Right cardiac atrium (tissue), 5 donors: ENCODE measurements at regions not wholly inside any gene's neighbourhood (a gene's known extent, or its start where the extent isn't known, plus 50 kb on each side); places are given as distances from the start of the nearest gene placed in this dataset.

Experiments used
- ATAC-seq, 2 donors: fragments of 200-7000 bp; cut with Tn5 transposase; one replicate each; pipeline versions ENCODE4 v1.8.0 to v1.9.1; 2020; ENCODE audit warnings: moderate library complexity in 2 of 2, mild to moderate bottlenecking in 1 of 2
- DNase-seq, 3 donors: peaks; one replicate each; pipeline ENCODE4 v3.0.0-alpha.2; 2020
- H3K27ac ChIP-seq: one replicate; pipeline ENCODE4 v1.5.1; 2013; ENCODE audit warnings: mild to moderate bottlenecking, low read length, control low read depth, moderate library complexity
- H3K27me3 ChIP-seq: one replicate; pipeline ENCODE4 v1.6.1; 2013; ENCODE audit not compliant: control insufficient read depth, insufficient read depth
- H3K4me1 ChIP-seq: one replicate; pipeline ENCODE4 v1.6.1; 2013; ENCODE audit warnings: low read length; ENCODE audit not compliant: control insufficient read depth, insufficient read depth
- H3K4me3 ChIP-seq: one replicate; pipeline ENCODE4 v1.5.1; 2013; ENCODE audit warnings: low read length, control low read depth
- H3K9me3 ChIP-seq: one replicate; pipeline ENCODE4 v1.6.1; 2013; ENCODE audit warnings: low read length; ENCODE audit not compliant: control insufficient read depth
- WGBS: extraction: QIAGEN DNeasy Blood & Tissue Kit; methylation state at CpG from one replicate; pipeline ENCODE4 v1.1.7; 2013; 5-methylcytosine and 5-hydroxymethylcytosine counted together
- intact Hi-C, 4 donors: fragments of 100-400 bp; cut with DNase I; formaldehyde crosslinking; loops; one replicate each; pipeline versions ENCODE4 v1.11.0 to v1.14.0; 2022 to 2023
- donor health status: healthy with polysubstance abuse.
- donor health status: DM: no; HTN: yes; CAD: no.
- donor health status: DM: no; HTN: no; CAD: no.
- donor health status: DM: no; HTN: yes; CAD: no; lungs with severe emphysema.
- donor health status: DM: yes; HTN: yes; CAD: no.

- Histone ChIP-seq H3K27ac (no peak overlapping the region), H3K4me1 (no peaks in the 10 kb centered on the region), H3K9me3 (no peaks in the 10 kb centered on the region), H3K27me3 (no peaks in the 10 kb centered on the region), H3K4me3 (no peak overlapping the region)
- intact Hi-C loops = no loop called here
- DNase-seq (no peak), ATAC-seq (peak in 1 of 2 donors; percentile 41)
- WGBS = 87% methylated on average over 4 of the region's 4 CpGs
Observed at GRCh38 chr20:53853111-53853713, 217.2 kb downstream of the BCAS1 start.

GRCh38 chr20:53852691-53853090 is 217.7 kb downstream of the BCAS1 start:
- H3K9me3 ChIP-seq = no peaks in the 10 kb centered on the region
- H3K4me1 ChIP-seq = no peaks in the 10 kb centered on the region
- intact Hi-C loops = no loop called here
- DNase-seq (no peak), ATAC-seq (no peak)
- WGBS = 98% methylated on average over 5 of the region's 5 CpGs
- H3K4me3 ChIP-seq = no peak overlapping the region
- H3K27me3 ChIP-seq = no peaks in the 10 kb centered on the region
- no peak overlapping the region for H3K27ac ChIP-seq

- 42% methylated on average over 3 of the region's 3 CpGs for WGBS
- Histone ChIP-seq H3K4me3 (no peak overlapping the region), H3K27me3 (no peaks in the 10 kb centered on the region)
Observed at GRCh38 chr20:53852014-53852413, 218.4 kb downstream of the BCAS1 start.

GRCh38 chr20:53850319-53850718 is 220.1 kb downstream of the BCAS1 start:
- H3K4me3 ChIP-seq = no peak overlapping the region
- H3K27me3 ChIP-seq = no peaks in the 10 kb centered on the region
- ATAC-seq (no peak), DNase-seq (no peak)
- no peak overlapping the region for H3K27ac ChIP-seq
- H3K4me1 ChIP-seq = no peaks in the 10 kb centered on the region
- intact Hi-C loops = no loop called here
- H3K9me3 ChIP-seq = no peaks in the 10 kb centered on the region
- WGBS = 79% methylated on average over 3 of the region's 3 CpGs

More at GRCh38 chr20:53852014-53852413, 218.4 kb downstream of the BCAS1 start:
- intact Hi-C loops = no loop called here
- H3K4me1 ChIP-seq = no peaks in the 10 kb centered on the region
- ATAC-seq (no peak), DNase-seq (no peak)
- H3K9me3 ChIP-seq = no peaks in the 10 kb centered on the region
- H3K27ac ChIP-seq = no peak overlapping the region

- ATAC-seq = no peak
- H3K27me3 ChIP-seq = no peaks in the 10 kb centered on the region
Observed at GRCh38 chr20:53849471-53850059, 220.8 kb downstream of the BCAS1 start.

GRCh38 chr20:53848304-53848703 is 222.1 kb downstream of the BCAS1 start:
- no peak for ATAC-seq
- intact Hi-C loops = no loop called here
- WGBS = 87% methylated on average over 4 of the region's 4 CpGs

More at GRCh38 chr20:53849471-53850059, 220.8 kb downstream of the BCAS1 start:
- intact Hi-C loops = no loop called here
- Histone ChIP-seq H3K4me1 (no peaks in the 10 kb centered on the region), H3K4me3 (no peak overlapping the region), H3K9me3 (no peaks in the 10 kb centered on the region), H3K27ac (no peak overlapping the region)
- 85% methylated on average over 12 of the region's 12 CpGs for WGBS
- DNase-seq = no peak

GRCh38 chr20:53847837-53848170 is 222.6 kb downstream of the BCAS1 start:
- Histone ChIP-seq H3K9me3 (no peaks in the 10 kb centered on the region), H3K27me3 (no peaks in the 10 kb centered on the region), H3K4me3 (no peak overlapping the region), H3K27ac (no peak overlapping the region), H3K4me1 (no peaks in the 10 kb centered on the region)
- no peak for ATAC-seq
- 85% methylated on average over 2 of the region's 2 CpGs for WGBS
- DNase-seq = no peak
- intact Hi-C loops = no loop called here

More at GRCh38 chr20:53848304-53848703, 222.1 kb downstream of the BCAS1 start:
- Histone ChIP-seq H3K4me1 (no peaks in the 10 kb centered on the region), H3K27me3 (no peaks in the 10 kb centered on the region), H3K4me3 (no peak overlapping the region), H3K27ac (no peak overlapping the region), H3K9me3 (no peaks in the 10 kb centered on the region)
- DNase-seq = no peak

GRCh38 chr20:53847139-53847836 is 223.1 kb downstream of the BCAS1 start:
- no peaks in the 10 kb centered on the region for H3K27me3 ChIP-seq
- WGBS = 80% methylated on average over 8 of the region's 8 CpGs
- H3K4me3 ChIP-seq = no peak overlapping the region
- ATAC-seq = no peak
- no peak for DNase-seq
- intact Hi-C loops = no loop called here
- no peak overlapping the region for H3K27ac ChIP-seq
- no peaks in the 10 kb centered on the region for H3K4me1 ChIP-seq
- H3K9me3 ChIP-seq = no peaks in the 10 kb centered on the region

- no peak for DNase-seq
- WGBS = 86% methylated on average over 10 of the region's 10 CpGs
- no peak for ATAC-seq
- intact Hi-C loops = no loop called here
- no peak overlapping the region for H3K27ac ChIP-seq
- no peaks in the 10 kb centered on the region for H3K9me3 ChIP-seq
- H3K27me3 ChIP-seq = no peaks in the 10 kb centered on the region
- H3K4me3 ChIP-seq = no peak overlapping the region
- H3K4me1 ChIP-seq = no peaks in the 10 kb centered on the region
Observed at GRCh38 chr20:53846640-53847039, 223.8 kb downstream of the BCAS1 start.

- H3K4me3 ChIP-seq = no peak overlapping the region
- ATAC-seq (no peak), DNase-seq (no peak)
- no peaks in the 10 kb centered on the region for H3K27me3 ChIP-seq
- H3K4me1 ChIP-seq = no peaks in the 10 kb centered on the region
- 78% methylated on average over 1 of the region's 1 CpG for WGBS
- no peak overlapping the region for H3K27ac ChIP-seq
- intact Hi-C loops = no loop called here
- no peaks in the 10 kb centered on the region for H3K9me3 ChIP-seq
Observed at GRCh38 chr20:53845980-53846379, 224.4 kb downstream of the BCAS1 start.

GRCh38 chr20:53844259-53844658 is 226.1 kb downstream of the BCAS1 start:
- H3K4me1 ChIP-seq = no peaks in the 10 kb centered on the region
- H3K27me3 ChIP-seq = no peaks in the 10 kb centered on the region
- no peak overlapping the region for H3K4me3 ChIP-seq
- intact Hi-C loops = no loop called here
- ATAC-seq (no peak), DNase-seq (no peak)
- no peak overlapping the region for H3K27ac ChIP-seq
- 85% methylated on average over 8 of the region's 8 CpGs for WGBS
- no peaks in the 10 kb centered on the region for H3K9me3 ChIP-seq
